ENCODE measurements at regions not wholly inside any gene's neighbourhood (a gene's known extent, or its start where the extent isn't known, plus 50 kb on each side); places are given as distances from the start of the nearest gene placed in this dataset.
A peak's percentile ranks its signal among the peaks of the same experiment; 100 is the strongest.

GRCh38 chr5:125489146-125489545, 742.7 kb upstream of the ZNF608 start:
- no peaks in the 10 kb centered on the region for H3K27me3 ChIP-seq (ENCODE audit: control insufficient read depth, insufficient read depth, low read length)
- H3K9me3 ChIP-seq (ENCODE audit: control insufficient read depth, insufficient read depth, low read depth, low read length), result peaks cover 8% of the 10 kb centered on the region; the same call in 1 of the 2 replicates
- H3K27ac ChIP-seq (ENCODE audit: low read depth, low read length), result no peak overlapping the region
- no peak overlapping the region for H3K9ac ChIP-seq (ENCODE audit: low read length)
- H3K36me3 ChIP-seq (ENCODE audit: control insufficient read depth, insufficient read depth, low read length), result no peaks in the 10 kb centered on the region
- H3K4me1 ChIP-seq (ENCODE audit: control insufficient read depth, insufficient read depth, low read length), result peaks cover 37% of the 10 kb centered on the region
- no peak overlapping the region for H3K4me3 ChIP-seq (ENCODE audit: low read depth, low read length)

GRCh38 chr5:125491986-125492492, 745.6 kb upstream of the ZNF608 start:
- H3K9ac ChIP-seq (ENCODE audit: low read length), result no peak overlapping the region
- peak overlapping the region; percentile 5; the same call in 1 of the 2 replicates for H3K4me3 ChIP-seq (ENCODE audit: low read depth, low read length)
- peaks cover 8% of the 10 kb centered on the region; the same call in 1 of the 2 replicates for H3K9me3 ChIP-seq (ENCODE audit: control insufficient read depth, insufficient read depth, low read depth, low read length)
- H3K36me3 ChIP-seq (ENCODE audit: control insufficient read depth, insufficient read depth, low read length), result no peaks in the 10 kb centered on the region
- H3K4me1 ChIP-seq (ENCODE audit: control insufficient read depth, insufficient read depth, low read length), result peaks cover 11% of the 10 kb centered on the region
- H3K27me3 ChIP-seq (ENCODE audit: control insufficient read depth, insufficient read depth, low read length), result no peaks in the 10 kb centered on the region
- H3K27ac ChIP-seq (ENCODE audit: low read depth, low read length), result no peak overlapping the region

GRCh38 chr5:125492977-125493376, 746.5 kb upstream of the ZNF608 start:
- H3K27ac ChIP-seq (ENCODE audit: low read depth, low read length), result no peak overlapping the region
- H3K4me1 ChIP-seq (ENCODE audit: control insufficient read depth, insufficient read depth, low read length), result peaks cover 6% of the 10 kb centered on the region

GRCh38 chr5:125496393-125496792, 750.0 kb upstream of the ZNF608 start:
- no peak overlapping the region for H3K4me3 ChIP-seq (ENCODE audit: low read depth, low read length)
- peaks cover 8% of the 10 kb centered on the region; the same call in 1 of the 2 replicates for H3K9me3 ChIP-seq (ENCODE audit: control insufficient read depth, insufficient read depth, low read depth, low read length)
- no peak overlapping the region for H3K9ac ChIP-seq (ENCODE audit: low read length)
- no peak overlapping the region for H3K27ac ChIP-seq (ENCODE audit: low read depth, low read length)
- H3K27me3 ChIP-seq (ENCODE audit: control insufficient read depth, insufficient read depth, low read length), result no peaks in the 10 kb centered on the region
- H3K36me3 ChIP-seq (ENCODE audit: control insufficient read depth, insufficient read depth, low read length), result no peaks in the 10 kb centered on the region
- peaks cover 10% of the 10 kb centered on the region for H3K4me1 ChIP-seq (ENCODE audit: control insufficient read depth, insufficient read depth, low read length)

More at GRCh38 chr5:125492977-125493376, 746.5 kb upstream of the ZNF608 start:
- peaks cover 8% of the 10 kb centered on the region; the same call in 1 of the 2 replicates for H3K9me3 ChIP-seq (ENCODE audit: control insufficient read depth, insufficient read depth, low read depth, low read length)
- no peak overlapping the region for H3K9ac ChIP-seq (ENCODE audit: low read length)
- no peaks in the 10 kb centered on the region for H3K36me3 ChIP-seq (ENCODE audit: control insufficient read depth, insufficient read depth, low read length)
- no peaks in the 10 kb centered on the region for H3K27me3 ChIP-seq (ENCODE audit: control insufficient read depth, insufficient read depth, low read length)
- no peak overlapping the region for H3K4me3 ChIP-seq (ENCODE audit: low read depth, low read length)

GRCh38 chr5:125497651-125498050, 751.2 kb upstream of the ZNF608 start:
- Histone ChIP-seq H3K4me1 (ENCODE audit: control insufficient read depth, insufficient read depth, low read length) (peaks cover 7% of the 10 kb centered on the region), H3K27me3 (ENCODE audit: control insufficient read depth, insufficient read depth, low read length) (no peaks in the 10 kb centered on the region), H3K36me3 (ENCODE audit: control insufficient read depth, insufficient read depth, low read length) (no peaks in the 10 kb centered on the region), H3K9me3 (ENCODE audit: control insufficient read depth, insufficient read depth, low read depth, low read length) (peaks cover 8% of the 10 kb centered on the region; the same call in 1 of the 2 replicates), H3K4me3 (ENCODE audit: low read depth, low read length) (no peak overlapping the region), H3K27ac (ENCODE audit: low read depth, low read length) (no peak overlapping the region), H3K9ac (ENCODE audit: low read length) (no peak overlapping the region)

- Histone ChIP-seq H3K27ac (ENCODE audit: low read depth, low read length) (no peak overlapping the region), H3K36me3 (ENCODE audit: control insufficient read depth, insufficient read depth, low read length) (no peaks in the 10 kb centered on the region), H3K4me1 (ENCODE audit: control insufficient read depth, insufficient read depth, low read length) (peaks cover 7% of the 10 kb centered on the region), H3K27me3 (ENCODE audit: control insufficient read depth, insufficient read depth, low read length) (no peaks in the 10 kb centered on the region), H3K9ac (ENCODE audit: low read length) (no peak overlapping the region), H3K9me3 (ENCODE audit: control insufficient read depth, insufficient read depth, low read depth, low read length) (no peaks in the 10 kb centered on the region), H3K4me3 (ENCODE audit: low read depth, low read length) (no peak overlapping the region)
These were observed 753.3 kb upstream of the ZNF608 start for GRCh38 chr5:125499636-125500332.

GRCh38 chr5:125501396-125501795, 755.0 kb upstream of the ZNF608 start:
- Histone ChIP-seq H3K9ac (ENCODE audit: low read length) (no peak overlapping the region), H3K36me3 (ENCODE audit: control insufficient read depth, insufficient read depth, low read length) (no peaks in the 10 kb centered on the region), H3K27ac (ENCODE audit: low read depth, low read length) (no peak overlapping the region), H3K4me3 (ENCODE audit: low read depth, low read length) (no peak overlapping the region), H3K4me1 (ENCODE audit: control insufficient read depth, insufficient read depth, low read length) (peaks cover 7% of the 10 kb centered on the region), H3K27me3 (ENCODE audit: control insufficient read depth, insufficient read depth, low read length) (no peaks in the 10 kb centered on the region), H3K9me3 (ENCODE audit: control insufficient read depth, insufficient read depth, low read depth, low read length) (no peaks in the 10 kb centered on the region)

- Histone ChIP-seq H3K27ac (ENCODE audit: low read depth, low read length) (no peak overlapping the region), H3K36me3 (ENCODE audit: control insufficient read depth, insufficient read depth, low read length) (no peaks in the 10 kb centered on the region), H3K9me3 (ENCODE audit: control insufficient read depth, insufficient read depth, low read depth, low read length) (peaks cover 4% of the 10 kb centered on the region; the same call in 1 of the 2 replicates), H3K27me3 (ENCODE audit: control insufficient read depth, insufficient read depth, low read length) (no peaks in the 10 kb centered on the region), H3K4me1 (ENCODE audit: control insufficient read depth, insufficient read depth, low read length) (peaks cover 7% of the 10 kb centered on the region), H3K4me3 (ENCODE audit: low read depth, low read length) (no peak overlapping the region), H3K9ac (ENCODE audit: low read length) (no peak overlapping the region)
These were observed 757.5 kb upstream of the ZNF608 start for GRCh38 chr5:125503946-125504345.

- no peaks in the 10 kb centered on the region for H3K27me3 ChIP-seq (ENCODE audit: control insufficient read depth, insufficient read depth, low read length)
- peaks cover 4% of the 10 kb centered on the region; the same call in 1 of the 2 replicates for H3K9me3 ChIP-seq (ENCODE audit: control insufficient read depth, insufficient read depth, low read depth, low read length)
- H3K4me3 ChIP-seq (ENCODE audit: low read depth, low read length), result no peak overlapping the region
- H3K27ac ChIP-seq (ENCODE audit: low read depth, low read length), result no peak overlapping the region
- H3K4me1 ChIP-seq (ENCODE audit: control insufficient read depth, insufficient read depth, low read length), result peaks cover 2% of the 10 kb centered on the region
- H3K36me3 ChIP-seq (ENCODE audit: control insufficient read depth, insufficient read depth, low read length), result no peaks in the 10 kb centered on the region
- no peak overlapping the region for H3K9ac ChIP-seq (ENCODE audit: low read length)
These were observed 758.7 kb upstream of the ZNF608 start for GRCh38 chr5:125505115-125505514.

GRCh38 chr5:125506124-125506523, 759.7 kb upstream of the ZNF608 start:
- Histone ChIP-seq H3K36me3 (ENCODE audit: control insufficient read depth, insufficient read depth, low read length) (no peaks in the 10 kb centered on the region), H3K9ac (ENCODE audit: low read length) (no peak overlapping the region), H3K27ac (ENCODE audit: low read depth, low read length) (no peak overlapping the region), H3K27me3 (ENCODE audit: control insufficient read depth, insufficient read depth, low read length) (no peaks in the 10 kb centered on the region), H3K4me1 (ENCODE audit: control insufficient read depth, insufficient read depth, low read length) (peaks cover 8% of the 10 kb centered on the region), H3K4me3 (ENCODE audit: low read depth, low read length) (no peak overlapping the region), H3K9me3 (ENCODE audit: control insufficient read depth, insufficient read depth, low read depth, low read length) (peaks cover 4% of the 10 kb centered on the region; the same call in 1 of the 2 replicates)

GRCh38 chr5:125508225-125508624, 761.8 kb upstream of the ZNF608 start:
- no peak overlapping the region for H3K4me3 ChIP-seq (ENCODE audit: low read depth, low read length)
- H3K9me3 ChIP-seq (ENCODE audit: control insufficient read depth, insufficient read depth, low read depth, low read length), result peaks cover 4% of the 10 kb centered on the region; the same call in 1 of the 2 replicates
- H3K9ac ChIP-seq (ENCODE audit: low read length), result no peak overlapping the region
- H3K36me3 ChIP-seq (ENCODE audit: control insufficient read depth, insufficient read depth, low read length), result no peaks in the 10 kb centered on the region
- H3K27ac ChIP-seq (ENCODE audit: low read depth, low read length), result no peak overlapping the region
- H3K4me1 ChIP-seq (ENCODE audit: control insufficient read depth, insufficient read depth, low read length), result peaks cover 8% of the 10 kb centered on the region
- no peaks in the 10 kb centered on the region for H3K27me3 ChIP-seq (ENCODE audit: control insufficient read depth, insufficient read depth, low read length)

All from HUES6 (cell line).